B cell (primary cell): ENCODE measurements at regions not wholly inside any gene's neighbourhood (a gene's known extent, or its start where the extent isn't known, plus 50 kb on each side); places are given as distances from the start of the nearest gene placed in this dataset.

Experiments
- ATAC-seq: fragments of 200-7000 bp; cut with Tn5 transposase; one replicate; pipeline ENCODE4 v1.10.0; 2021; ENCODE audit warnings: low read depth, mild to moderate bottlenecking, moderate number of reproducible peaks, moderate library complexity
- CTCF ChIA-PET: fragments of 350-600 bp; sonication (Branson Sonifier 250); formaldehyde crosslinking; loops from one replicate; lab custom pipeline; 2021; ENCODE audit warnings: antibody characterized with exemption, inconsistent platforms; lab: Charles Lee
- POLR2A ChIA-PET: fragments of 350-600 bp; sonication (Branson Sonifier 250); formaldehyde crosslinking; loops from one replicate; lab custom pipeline; 2021; ENCODE audit warnings: antibody characterized with exemption; lab: Charles Lee
- DNase-seq: peaks from one replicate; pipeline ENCODE4 v3.0.0; 2013
- H2AFZ ChIP-seq: 2 replicates; pipeline ENCODE4 v1.6.1; 2012; ENCODE audit warnings: mild to moderate bottlenecking, low read depth, low read length; ENCODE audit not compliant: insufficient read depth, poor library complexity, severe bottlenecking
- H3K27ac ChIP-seq, 2 donors: 1 replicate in 1 of 2; 2 replicates in 1 of 2; pipeline ENCODE4 v1.5.1; 2012 to 2013; ENCODE audit warnings: low read length in 2 of 2, mild to moderate bottlenecking in 2 of 2, moderate library complexity in 1 of 2
- H3K27me3 ChIP-seq, 4 experiments: fragments of 200-600 bp in 1 of 4; sonication (generic) in 1 of 4; replicated peaks in 1 of 4; 1 replicate in 2 of 4; 2 replicates in 2 of 4; pipeline versions ENCODE4 v1.6.1 to v1.7.0; 2013 to 2016; ENCODE audit warnings: low read length in 3 of 4, mild to moderate bottlenecking in 2 of 4, mixed read lengths in 1 of 4, moderate library complexity in 1 of 4; ENCODE audit not compliant: insufficient read depth in 4 of 4, control insufficient read depth in 3 of 4; ENCODE audit errors: control extremely low read depth in 1 of 4
- H3K36me3 ChIP-seq, 2 experiments: replicated peaks in 1 of 2; 1 replicate in 1 of 2; 2 replicates in 1 of 2; pipeline versions ENCODE4 v1.6.1 to v1.7.1; 2013; ENCODE audit warnings: low read length in 1 of 2; ENCODE audit not compliant: insufficient read depth in 2 of 2, control insufficient read depth in 1 of 2; ENCODE audit errors: control extremely low read depth in 1 of 2, extremely low read depth in 1 of 2
- H3K4me1 ChIP-seq, 2 donors: fragments of 200-600 bp in 1 of 2; sonication (generic) in 1 of 2; 1 replicate in 1 of 2; 2 replicates in 1 of 2; pipeline versions ENCODE4 v1.5.1 to v1.6.1; 2013 to 2017; ENCODE audit warnings: low read length in 2 of 2; ENCODE audit not compliant: control insufficient read depth in 2 of 2, insufficient read depth in 2 of 2
- H3K4me2 ChIP-seq: replicated peaks from 2 replicates; pipeline ENCODE3; 2012; ENCODE audit warnings: mild to moderate bottlenecking, low read depth, low read length; ENCODE audit not compliant: poor library complexity, severe bottlenecking
- H3K4me3 ChIP-seq, 5 experiments: fragments of 200-600 bp in 1 of 5; sonication (generic) in 1 of 5; 1 replicate in 3 of 5; 2 replicates in 2 of 5; pipeline versions ENCODE4 v1.5.1 to v1.7.0; 2011 to 2016; ENCODE audit warnings: low read length in 4 of 5, mild to moderate bottlenecking in 4 of 5, low read depth in 2 of 5, control low read depth in 1 of 5, moderate library complexity in 1 of 5; ENCODE audit not compliant: insufficient read depth in 1 of 5; ENCODE audit errors: control extremely low read depth in 1 of 5, extremely low read depth in 1 of 5
- H3K79me2 ChIP-seq: fragments of 200-600 bp; sonication (generic); one replicate; pipeline ENCODE4 v1.6.0; 2016; ENCODE audit warnings: low read length; ENCODE audit not compliant: control insufficient read depth, insufficient read depth
- H3K9ac ChIP-seq: fragments of 200-600 bp; sonication (generic); 2 replicates; pipeline ENCODE4 v1.6.1; 2017; ENCODE audit warnings: mild to moderate bottlenecking, low read length, moderate library complexity
- H3K9me3 ChIP-seq, 3 donors: one replicate each; pipeline versions ENCODE4 v1.6.1 to v1.7.1; 2013; ENCODE audit warnings: low read length in 2 of 3; ENCODE audit not compliant: control insufficient read depth in 2 of 3, insufficient read depth in 1 of 3; ENCODE audit errors: control extremely low read depth in 1 of 3
- H4K20me1 ChIP-seq: 2 replicates; pipeline ENCODE4 v1.6.0; 2012; ENCODE audit warnings: mild to moderate bottlenecking, low read length; ENCODE audit not compliant: insufficient read depth, control insufficient read depth, poor library complexity, severe bottlenecking
- H3K27ac Mint-ChIP-seq: one replicate; pipeline ENCODE4 v1.8.0; 2021; ENCODE audit warnings: mixed read lengths
- H3K27me3 Mint-ChIP-seq: one replicate; pipeline ENCODE4 v1.8.0; 2021; ENCODE audit warnings: mixed read lengths
- H3K4me1 Mint-ChIP-seq: one replicate; pipeline ENCODE4 v1.8.0; 2021; ENCODE audit warnings: mixed read lengths
- H3K4me3 Mint-ChIP-seq: one replicate; pipeline ENCODE4 v1.8.0; 2021; ENCODE audit warnings: mixed read lengths
- H3K9me3 Mint-ChIP-seq: one replicate; pipeline ENCODE4 v1.8.0; 2022; ENCODE audit warnings: mixed read lengths; ENCODE audit not compliant: insufficient read depth
- EZH2 ChIP-seq: IDR thresholded peaks from 2 replicates; pipeline ENCODE4 v1.6.1; 2012; ENCODE audit warnings: borderline replicate concordance, low read depth, mild to moderate bottlenecking, moderate library complexity, low read length; ENCODE audit not compliant: insufficient read depth, poor library complexity, severe bottlenecking
- WGBS: methylation state at CpG from one replicate; pipeline ENCODE4 v1.1.5; 2013; ENCODE audit warnings: missing lambda C conversion rate; ENCODE audit not compliant: insufficient coverage; 5-methylcytosine and 5-hydroxymethylcytosine counted together
- intact Hi-C: fragments of 100-400 bp; cut with micrococcal nuclease; formaldehyde crosslinking; loops from one replicate; pipeline ENCODE4 v1.10.0; 2022
- TF ChIP-seq, protein P1 (sequence below): fragments of 200-600 bp; IDR thresholded peaks from one replicate; pipeline ENCODE4 v1.8.0; 2022; ENCODE audit warnings: antibody characterized with exemption, mild to moderate bottlenecking

DNA sequence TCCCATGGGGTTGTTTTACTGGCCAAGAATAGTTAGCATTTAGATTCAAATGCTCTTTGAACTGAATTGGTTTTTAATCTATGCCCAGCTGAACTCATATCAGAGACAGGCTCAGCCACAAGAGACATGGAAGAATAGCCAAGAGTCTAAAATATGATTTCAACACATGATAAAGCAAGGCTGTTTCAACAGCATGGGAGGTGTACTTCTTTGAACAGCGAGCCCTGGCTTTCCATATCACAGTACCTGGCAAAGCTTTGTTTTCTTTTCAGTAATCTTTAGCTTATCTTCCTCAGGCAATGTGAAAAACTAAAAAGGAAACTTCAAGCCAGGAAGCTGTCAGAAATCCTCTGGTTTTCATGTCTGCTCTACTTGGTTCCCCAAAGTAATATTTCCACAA, 413.6 kb upstream of the ADAMTS9 start:
- ATAC-seq (no peak), DNase-seq (no peak)
- Histone ChIP-seq H3K9ac (no peak overlapping the region), H3K27ac (no peak overlapping the region), H2AFZ (no peak overlapping the region), H3K4me3 (no peak overlapping the region), H4K20me1 (no peaks in the 10 kb centered on the region), H3K9me3 (no peaks in the 10 kb centered on the region), H3K79me2 (no peaks in the 10 kb centered on the region), H3K36me3 (no peaks in the 10 kb centered on the region), H3K4me2 (no peak overlapping the region), H3K27me3 (no peaks in the 10 kb centered on the region), H3K4me1 (no peaks in the 10 kb centered on the region)
- Mint-ChIP-seq H3K4me3 (no peak overlapping the region), H3K27ac (no peak overlapping the region), H3K27me3 (no peaks in the 10 kb centered on the region), H3K9me3 (peaks cover 7% of the 10 kb centered on the region), H3K4me1 (no peaks in the 10 kb centered on the region)
- ChIA-PET CTCF (no interaction called here), POLR2A (no interaction called here)
- TF ChIP-seq EZH2: no peak
- TF ChIP-seq, protein P1, sequence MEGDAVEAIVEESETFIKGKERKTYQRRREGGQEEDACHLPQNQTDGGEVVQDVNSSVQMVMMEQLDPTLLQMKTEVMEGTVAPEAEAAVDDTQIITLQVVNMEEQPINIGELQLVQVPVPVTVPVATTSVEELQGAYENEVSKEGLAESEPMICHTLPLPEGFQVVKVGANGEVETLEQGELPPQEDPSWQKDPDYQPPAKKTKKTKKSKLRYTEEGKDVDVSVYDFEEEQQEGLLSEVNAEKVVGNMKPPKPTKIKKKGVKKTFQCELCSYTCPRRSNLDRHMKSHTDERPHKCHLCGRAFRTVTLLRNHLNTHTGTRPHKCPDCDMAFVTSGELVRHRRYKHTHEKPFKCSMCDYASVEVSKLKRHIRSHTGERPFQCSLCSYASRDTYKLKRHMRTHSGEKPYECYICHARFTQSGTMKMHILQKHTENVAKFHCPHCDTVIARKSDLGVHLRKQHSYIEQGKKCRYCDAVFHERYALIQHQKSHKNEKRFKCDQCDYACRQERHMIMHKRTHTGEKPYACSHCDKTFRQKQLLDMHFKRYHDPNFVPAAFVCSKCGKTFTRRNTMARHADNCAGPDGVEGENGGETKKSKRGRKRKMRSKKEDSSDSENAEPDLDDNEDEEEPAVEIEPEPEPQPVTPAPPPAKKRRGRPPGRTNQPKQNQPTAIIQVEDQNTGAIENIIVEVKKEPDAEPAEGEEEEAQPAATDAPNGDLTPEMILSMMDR: no peak
- intact Hi-C loops: no loop called here
- WGBS: 43% methylated on average over 1 of the region's 1 CpG

DNA sequence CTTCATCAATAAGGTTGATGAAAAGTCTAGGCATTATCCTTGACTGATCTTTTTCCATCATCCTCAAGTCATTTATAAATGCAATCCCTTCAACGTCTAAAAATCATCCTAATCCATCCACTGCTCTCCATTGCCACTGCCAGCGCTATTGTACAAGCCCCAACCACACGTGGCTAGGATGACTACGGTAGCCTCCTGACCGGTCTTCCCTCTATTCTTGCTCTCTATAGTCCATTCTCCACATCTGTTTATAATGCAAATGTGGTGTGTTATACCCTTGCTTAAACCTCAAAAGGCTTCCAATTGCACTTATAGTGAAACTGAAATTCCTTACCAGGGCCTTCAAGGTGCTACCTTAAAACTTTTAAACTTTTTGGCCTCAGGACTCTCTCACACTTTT, 410.6 kb upstream of the ADAMTS9 start:
- no peak overlapping the region for H3K4me2 ChIP-seq
- peaks cover 4% of the 10 kb centered on the region for H3K9me3 Mint-ChIP-seq
- intact Hi-C loops: no loop called here
- no peaks in the 10 kb centered on the region for H3K79me2 ChIP-seq
- no peak overlapping the region for H3K4me3 Mint-ChIP-seq
- ChIA-PET CTCF (no interaction called here), POLR2A (no interaction called here)
- TF ChIP-seq, protein P1: no peak
- no peak for TF ChIP-seq EZH2
- DNase-seq: no peak
- no peaks in the 10 kb centered on the region for H3K27me3 ChIP-seq
- no peak overlapping the region for H3K4me3 ChIP-seq
- H3K4me1 Mint-ChIP-seq: no peaks in the 10 kb centered on the region
- H3K27ac Mint-ChIP-seq: no peak overlapping the region
- H3K4me1 ChIP-seq: no peaks in the 10 kb centered on the region
- no peak overlapping the region for H3K9ac ChIP-seq
- WGBS: 57% methylated on average over 1 of the region's 5 CpGs
- peaks cover 0 to 2% (median 0%) of the 10 kb centered on the region in 3 donors for H3K9me3 ChIP-seq
- ATAC-seq: no peak
- no peaks in the 10 kb centered on the region for H3K36me3 ChIP-seq
- no peak overlapping the region for H3K27ac ChIP-seq
- no peaks in the 10 kb centered on the region for H3K27me3 Mint-ChIP-seq
- no peaks in the 10 kb centered on the region for H4K20me1 ChIP-seq
- no peak overlapping the region for H2AFZ ChIP-seq
